Esophagus muscularis mucosa (tissue), 4 donors: ENCODE measurements at regions not wholly inside any gene's neighbourhood (a gene's known extent, or its start where the extent isn't known, plus 50 kb on each side); places are given as distances from the start of the nearest gene placed in this dataset.

Source experiments
- DNase-seq: peaks from one replicate; pipeline ENCODE4 v3.0.0-alpha.2; 2017; ENCODE audit errors: extremely low spot score
- H3K27ac ChIP-seq, 4 donors: fragments of 200-600 bp; sonication (generic); replicated peaks in 1 of 4; 1 replicate in 3 of 4; 2 replicates in 1 of 4; pipeline ENCODE4 v1.5.1; 2016 to 2019; ENCODE audit warnings: mild to moderate bottlenecking in 1 of 4
- H3K27me3 ChIP-seq, 4 donors: fragments of 200-600 bp; sonication (generic); one replicate each; pipeline versions ENCODE4 v1.5.1 to v1.6.0; 2016 to 2019
- H3K36me3 ChIP-seq, 4 donors: fragments of 200-600 bp; sonication (generic); one replicate each; pipeline ENCODE4 v1.5.1; 2016 to 2019
- H3K4me1 ChIP-seq, 4 donors: fragments of 200-600 bp; sonication (generic); one replicate each; pipeline ENCODE4 v1.5.1; 2016 to 2019
- H3K4me3 ChIP-seq, 4 donors: fragments of 200-600 bp; sonication (generic); 1 replicate in 2 of 4; 2 replicates in 2 of 4; pipeline ENCODE4 v1.5.1; 2016 to 2019; ENCODE audit warnings: mild to moderate bottlenecking in 4 of 4, moderate library complexity in 1 of 4
- H3K9me3 ChIP-seq, 4 donors: fragments of 200-600 bp; sonication (generic); 1 replicate in 3 of 4; 2 replicates in 1 of 4; pipeline ENCODE4 v1.5.1; 2016 to 2019
- CTCF ChIP-seq, 3 experiments: fragments of 200-600 bp in 2 of 3; fragments of 450-650 bp in 1 of 3; sonication (generic) in 2 of 3; IDR thresholded peaks; one replicate each; pipeline ENCODE4 v1.5.1; 2017 to 2019; ENCODE audit warnings: antibody characterized with exemption in 3 of 3, mild to moderate bottlenecking in 2 of 3, moderate library complexity in 1 of 3
- EP300 ChIP-seq: sonication (generic); formaldehyde crosslinking; IDR thresholded peaks from one replicate; pipeline ENCODE4 v1.6.1; 2017; ENCODE audit warnings: antibody characterized with exemption
- POLR2A ChIP-seq: fragments of 450-650 bp; IDR thresholded peaks from one replicate; pipeline ENCODE4 v1.6.1; 2017; ENCODE audit warnings: antibody characterized with exemption, moderate library complexity, mild to moderate bottlenecking, low read depth
- POLR2AphosphoS5 ChIP-seq, 2 donors: sonication (generic); formaldehyde crosslinking; IDR thresholded peaks; one replicate each; pipeline ENCODE4 v1.6.1; 2017; ENCODE audit warnings: antibody characterized with exemption in 2 of 2
- WGBS: methylation state at CpG from one replicate; pipeline ENCODE4 v1.1.5; 2018; 5-methylcytosine and 5-hydroxymethylcytosine counted together
- intact Hi-C: fragments of 100-400 bp; cut with DNase I; formaldehyde crosslinking; loops from one replicate; pipeline ENCODE4 v1.15.1; 2023

GRCh38 chr1:187310038-187310631, 481.4 kb downstream of the PLA2G4A start:
- H3K27ac ChIP-seq, result no peak overlapping the region
- peaks cover 0 to 6% (median 3%) of the 10 kb centered on the region in 4 donors for H3K4me1 ChIP-seq
- intact Hi-C loops, result no loop called here
- TF ChIP-seq CTCF (IDR thresholded peaks at IDR 0.05) (no peak), POLR2AphosphoS5 (IDR thresholded peaks at IDR 0.05) (no peak), POLR2A (no peak), EP300 (no peak)
- no peak overlapping the region for H3K4me3 ChIP-seq
- H3K9me3 ChIP-seq, result no peaks in the 10 kb centered on the region
- no peaks in the 10 kb centered on the region for H3K27me3 ChIP-seq
- 71% methylated on average over 3 of the region's 3 CpGs for WGBS
- DNase-seq, result no peak
- H3K36me3 ChIP-seq, result no peaks in the 10 kb centered on the region

DNA sequence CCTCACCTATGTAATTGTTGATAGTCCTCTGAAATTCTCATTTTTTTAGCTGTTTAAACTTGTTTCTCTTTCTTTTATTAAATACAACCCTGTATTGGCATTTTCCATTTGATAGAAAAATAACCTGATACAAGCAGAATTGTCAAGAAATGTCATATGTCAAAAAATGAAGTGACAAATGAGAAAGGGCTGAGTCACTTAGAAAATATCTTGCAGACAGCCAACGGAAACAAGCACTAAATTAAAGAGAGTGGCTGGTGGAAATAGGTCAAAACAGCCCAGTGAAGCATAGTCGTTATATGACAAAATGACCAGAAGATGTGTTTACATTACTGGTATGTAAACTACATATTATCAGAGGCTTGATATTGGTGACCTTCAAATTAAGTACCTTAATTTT, 484.4 kb downstream of the PLA2G4A start:
- no peak overlapping the region for H3K4me3 ChIP-seq
- no peaks in the 10 kb centered on the region for H3K27me3 ChIP-seq
- 17% methylated on average over 2 of the region's 2 CpGs for WGBS
- H3K27ac ChIP-seq, result no peak overlapping the region
- H3K36me3 ChIP-seq, result no peaks in the 10 kb centered on the region
- no peak for TF ChIP-seq CTCF (IDR thresholded peaks at IDR 0.05)
- no peak for TF ChIP-seq POLR2AphosphoS5 (IDR thresholded peaks at IDR 0.05)
- TF ChIP-seq EP300, result no peak
- TF ChIP-seq POLR2A, result no peak
- H3K4me1 ChIP-seq, result peaks cover 0 to 6% (median 3%) of the 10 kb centered on the region in 4 donors
- intact Hi-C loops, result no loop called here
- no peaks in the 10 kb centered on the region for H3K9me3 ChIP-seq
- DNase-seq, result no peak

GRCh38 chr1:187326557-187326956, 497.8 kb downstream of the PLA2G4A start:
- Histone ChIP-seq H3K4me1 (no peaks in the 10 kb centered on the region), H3K27ac (no peak overlapping the region), H3K36me3 (no peaks in the 10 kb centered on the region), H3K9me3 (no peaks in the 10 kb centered on the region), H3K27me3 (no peaks in the 10 kb centered on the region), H3K4me3 (no peak overlapping the region)
- TF ChIP-seq CTCF (IDR thresholded peaks at IDR 0.05) (no peak), POLR2AphosphoS5 (IDR thresholded peaks at IDR 0.05) (no peak), POLR2A (no peak), EP300 (no peak)
- WGBS, result 88% methylated on average over 1 of the region's 1 CpG
- no peak for DNase-seq
- intact Hi-C loops, result no loop called here

GRCh38 chr1:187336441-187337168, 507.9 kb downstream of the PLA2G4A start:
- WGBS, result 78% methylated on average over 2 of the region's 2 CpGs

More at GRCh38 chr1:187336441-187337168, 507.9 kb downstream of the PLA2G4A start:
- no peaks in the 10 kb centered on the region for H3K4me1 ChIP-seq
- no peak overlapping the region for H3K4me3 ChIP-seq
- no peaks in the 10 kb centered on the region for H3K9me3 ChIP-seq
- intact Hi-C loops, result no loop called here
- no peak overlapping the region for H3K27ac ChIP-seq
- no peaks in the 10 kb centered on the region for H3K27me3 ChIP-seq
- TF ChIP-seq CTCF (IDR thresholded peaks at IDR 0.05), result no peak
- TF ChIP-seq POLR2AphosphoS5 (IDR thresholded peaks at IDR 0.05), result no peak
- no peak for TF ChIP-seq EP300
- TF ChIP-seq POLR2A, result no peak
- DNase-seq, result no peak
- H3K36me3 ChIP-seq, result no peaks in the 10 kb centered on the region
